GM12891 (cell line): ENCODE measurements at regions not wholly inside any gene's neighbourhood (a gene's known extent, or its start where the extent isn't known, plus 50 kb on each side); places are given as distances from the start of the nearest gene placed in this dataset.

Source experiments
- PAX5 ChIP-seq: IDR thresholded peaks from 2 replicates; pipeline ENCODE4 v1.6.1; 2011; ENCODE audit warnings: low read length, moderate library complexity, mild to moderate bottlenecking; ENCODE audit not compliant: insufficient read depth, severe bottlenecking
- POLR2A ChIP-seq: IDR thresholded peaks from 2 replicates; pipeline ENCODE4 v1.6.1; 2011; ENCODE audit warnings: low read depth, low read length, control low read depth
- POLR2AphosphoS5 ChIP-seq: IDR thresholded peaks from 2 replicates; pipeline ENCODE4 v1.6.1; 2011; ENCODE audit warnings: low read depth, low read length, control low read depth
- POU2F2 ChIP-seq: IDR thresholded peaks from 2 replicates; pipeline ENCODE4 v1.6.1; 2011; ENCODE audit warnings: low read depth, mild to moderate bottlenecking, control low read depth, low read length, moderate library complexity
- SPI1 ChIP-seq: IDR thresholded peaks from 2 replicates; pipeline ENCODE4 v1.6.1; 2011; ENCODE audit warnings: low read depth, low read length, control low read depth
- TAF1 ChIP-seq: IDR thresholded peaks from 2 replicates; pipeline ENCODE4 v1.6.1; 2011; ENCODE audit warnings: low read depth, low read length, control low read depth

GRCh38 chr14:50051106-50051505 is 65.3 kb downstream of the VCPKMT start:
- TF ChIP-seq POLR2AphosphoS5, result no peak
- TF ChIP-seq POU2F2, result no peak
- TF ChIP-seq TAF1, result no peak
- TF ChIP-seq POLR2A, result no peak
- TF ChIP-seq SPI1, result no peak
- no peak for TF ChIP-seq PAX5
